Endodermal cell (in vitro differentiated cells): ENCODE measurements at regions not wholly inside any gene's neighbourhood (a gene's known extent, or its start where the extent isn't known, plus 50 kb on each side); places are given as distances from the start of the nearest gene placed in this dataset.
"Not testable (repeated sequence)": the region's sequence is repeated elsewhere in the genome, so short reads cannot be mapped to it uniquely, and the experiment has no call there.

Experiments
- DNase-seq: peaks from one replicate; pipeline ENCODE4 v3.0.0-alpha.2; 2017
- H3K27ac ChIP-seq: 2 replicates; pipeline ENCODE4 v1.5.1; 2013; ENCODE audit warnings: mild to moderate bottlenecking, low read depth, low read length, moderate library complexity
- H3K27me3 ChIP-seq: 2 replicates; pipeline ENCODE4 v1.6.1; 2013; ENCODE audit warnings: mild to moderate bottlenecking, low read length, moderate library complexity; ENCODE audit not compliant: insufficient read depth, control insufficient read depth, poor library complexity, severe bottlenecking
- H3K36me3 ChIP-seq: 2 replicates; pipeline ENCODE4 v1.7.0; 2013; ENCODE audit warnings: mild to moderate bottlenecking, low read length, moderate library complexity; ENCODE audit not compliant: control insufficient read depth, insufficient read depth
- H3K4me1 ChIP-seq: one replicate; pipeline ENCODE4 v1.7.0; 2013; ENCODE audit warnings: low read length; ENCODE audit not compliant: control insufficient read depth, insufficient read depth
- H3K4me3 ChIP-seq: 2 replicates; pipeline ENCODE4 v1.5.1; 2013; ENCODE audit warnings: mild to moderate bottlenecking, low read length, moderate library complexity
- H3K9ac ChIP-seq: 2 replicates; pipeline ENCODE4 v1.6.1; 2013; ENCODE audit warnings: mild to moderate bottlenecking, low read length, moderate library complexity; ENCODE audit not compliant: poor library complexity, severe bottlenecking; ENCODE audit errors: extremely low read depth
- H3K9me3 ChIP-seq: 2 replicates; pipeline ENCODE4 v1.6.1; 2013; ENCODE audit warnings: mild to moderate bottlenecking, low read length, moderate library complexity; ENCODE audit not compliant: control insufficient read depth
- H3K27ac Mint-ChIP-seq: 2 replicates; pipeline ENCODE4 v1.8.0; 2020; ENCODE audit warnings: mixed read lengths
- H3K27me3 Mint-ChIP-seq: 2 replicates; pipeline ENCODE4 v1.8.0; 2021; ENCODE audit warnings: mild to moderate bottlenecking, mixed read lengths; ENCODE audit not compliant: insufficient read depth
- H3K36me3 Mint-ChIP-seq: 2 replicates; pipeline ENCODE4 v1.8.0; 2020; ENCODE audit warnings: low read depth, mixed read lengths
- H3K4me1 Mint-ChIP-seq: 2 replicates; pipeline ENCODE4 v1.8.0; 2020; ENCODE audit warnings: mixed read lengths
- H3K4me3 Mint-ChIP-seq: 2 replicates; pipeline ENCODE4 v1.8.0; 2020; ENCODE audit warnings: mild to moderate bottlenecking, moderate library complexity, mixed read lengths
- H3K9me3 Mint-ChIP-seq: 2 replicates; pipeline ENCODE4 v1.8.0; 2020; ENCODE audit warnings: mild to moderate bottlenecking, mixed read lengths
- WGBS, 2 experiments: methylation state at CpG; one replicate each; pipeline versions ENCODE4 v1.1.5 to v1.1.7; 2013; ENCODE audit warnings: missing lambda C conversion rate in 2 of 2, mixed read lengths in 1 of 2; ENCODE audit not compliant: insufficient coverage in 1 of 2, insufficient read length in 1 of 2; 5-methylcytosine and 5-hydroxymethylcytosine counted together
- TF ChIP-seq, protein P1 (sequence below): fragments of 200-600 bp; sonication (generic); conservative IDR thresholded peaks from 2 replicates; pipeline ENCODE4 v1.5.0; 2021; ENCODE audit warnings: antibody characterized with exemption, mild to moderate bottlenecking

DNA sequence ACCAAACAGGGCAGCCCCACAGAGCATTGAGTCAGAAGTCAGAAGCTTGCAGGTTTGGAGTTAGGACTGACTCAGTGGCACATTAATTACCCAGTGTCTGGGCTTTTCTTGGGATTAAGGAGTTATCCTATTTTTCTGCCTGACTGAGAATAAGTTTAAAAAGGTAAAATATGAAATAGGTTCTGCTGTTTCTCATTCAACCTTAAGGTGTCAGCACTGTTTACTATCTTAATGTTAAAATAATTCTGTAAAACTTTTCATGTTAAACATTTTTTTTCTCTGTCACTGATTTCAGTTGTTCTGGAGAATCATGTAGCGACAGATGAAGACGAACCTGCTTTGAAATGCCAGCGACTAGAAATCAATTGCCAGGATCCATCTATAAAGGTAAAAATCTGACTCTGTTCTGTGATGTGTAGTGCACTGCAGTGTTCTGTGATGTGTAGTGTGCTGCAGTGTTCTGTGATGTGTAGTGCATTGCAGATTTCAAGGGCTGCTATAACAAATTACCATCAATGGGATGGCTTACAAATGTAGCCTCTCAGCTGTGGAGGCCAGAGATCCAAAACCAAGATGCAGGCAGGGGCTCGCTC lies 128.0 kb downstream of the LAT start:
- H3K27me3 ChIP-seq = peaks cover 10% of the 10 kb centered on the region
- no peaks in the 10 kb centered on the region for H3K36me3 ChIP-seq
- Mint-ChIP-seq H3K27me3 (peaks cover 39% of the 10 kb centered on the region), H3K4me1 (peaks cover 21% of the 10 kb centered on the region), H3K27ac (no peak overlapping the region), H3K36me3 (no peaks in the 10 kb centered on the region), H3K9me3 (no peaks in the 10 kb centered on the region), H3K4me3 (no peak overlapping the region)
- H3K4me1 ChIP-seq = no peaks in the 10 kb centered on the region
- no peak overlapping the region for H3K27ac ChIP-seq
- no peaks in the 10 kb centered on the region for H3K9me3 ChIP-seq
- TF ChIP-seq, protein P1, sequence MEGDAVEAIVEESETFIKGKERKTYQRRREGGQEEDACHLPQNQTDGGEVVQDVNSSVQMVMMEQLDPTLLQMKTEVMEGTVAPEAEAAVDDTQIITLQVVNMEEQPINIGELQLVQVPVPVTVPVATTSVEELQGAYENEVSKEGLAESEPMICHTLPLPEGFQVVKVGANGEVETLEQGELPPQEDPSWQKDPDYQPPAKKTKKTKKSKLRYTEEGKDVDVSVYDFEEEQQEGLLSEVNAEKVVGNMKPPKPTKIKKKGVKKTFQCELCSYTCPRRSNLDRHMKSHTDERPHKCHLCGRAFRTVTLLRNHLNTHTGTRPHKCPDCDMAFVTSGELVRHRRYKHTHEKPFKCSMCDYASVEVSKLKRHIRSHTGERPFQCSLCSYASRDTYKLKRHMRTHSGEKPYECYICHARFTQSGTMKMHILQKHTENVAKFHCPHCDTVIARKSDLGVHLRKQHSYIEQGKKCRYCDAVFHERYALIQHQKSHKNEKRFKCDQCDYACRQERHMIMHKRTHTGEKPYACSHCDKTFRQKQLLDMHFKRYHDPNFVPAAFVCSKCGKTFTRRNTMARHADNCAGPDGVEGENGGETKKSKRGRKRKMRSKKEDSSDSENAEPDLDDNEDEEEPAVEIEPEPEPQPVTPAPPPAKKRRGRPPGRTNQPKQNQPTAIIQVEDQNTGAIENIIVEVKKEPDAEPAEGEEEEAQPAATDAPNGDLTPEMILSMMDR = peak; percentile 23
- no peak overlapping the region for H3K9ac ChIP-seq
- H3K4me3 ChIP-seq = no peak overlapping the region
- DNase-seq = no peak
- 94% methylated on average over 4 of the region's 4 CpGs; no CpG with 5 or more reads in 1 of the 2 experiments for WGBS, 2 experiments

DNA sequence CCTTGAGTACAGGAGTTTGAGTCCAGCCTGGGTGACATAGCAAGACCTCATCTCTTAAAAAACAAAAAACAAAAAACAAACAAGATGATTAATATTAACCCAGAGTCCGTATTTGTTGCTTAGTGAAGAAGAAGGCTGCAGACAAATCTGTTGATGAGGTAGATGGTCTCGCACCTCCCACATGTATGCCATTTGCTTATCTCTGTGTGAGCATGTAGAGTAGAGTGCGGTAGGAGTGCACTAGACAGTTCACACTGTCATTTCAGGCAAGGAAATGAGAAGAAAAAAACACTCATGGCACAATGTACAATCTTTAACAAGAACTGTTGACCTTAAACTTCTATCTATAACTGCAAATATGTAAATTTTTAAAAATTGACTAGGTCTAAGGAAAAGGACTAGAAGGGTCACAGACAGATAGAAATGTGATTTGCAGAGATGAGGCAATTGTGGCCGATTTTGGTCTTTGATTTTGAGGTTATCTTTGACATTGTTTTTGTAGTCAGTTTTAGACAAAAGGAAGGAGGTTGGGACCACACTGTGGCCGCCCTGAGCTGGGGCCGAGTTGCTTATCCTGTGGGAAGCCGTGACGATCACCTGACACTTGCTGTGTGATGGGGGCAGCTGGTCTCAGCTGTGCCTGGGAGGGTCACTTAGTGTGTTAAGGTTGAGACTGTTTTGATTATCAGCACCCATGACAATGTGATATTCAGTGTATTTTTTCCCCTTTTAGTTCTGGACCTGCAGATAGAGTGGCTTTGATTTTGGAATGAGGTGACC lies 127.2 kb downstream of the LAT start:
- Mint-ChIP-seq H3K4me1 (peaks cover 23% of the 10 kb centered on the region), H3K27me3 (peaks cover 39% of the 10 kb centered on the region)
- not testable (repeated sequence) for H3K36me3 ChIP-seq, H3K27ac ChIP-seq, H3K27ac Mint-ChIP-seq, H3K4me1 ChIP-seq, H3K36me3 Mint-ChIP-seq, DNase-seq, H3K4me3 ChIP-seq, H3K9me3 ChIP-seq, H3K9me3 Mint-ChIP-seq, H3K4me3 Mint-ChIP-seq, H3K9ac ChIP-seq
- 78 to 81% methylated on average over 5 to 8 of the region's 8 CpGs for WGBS, 2 experiments
- H3K27me3 ChIP-seq = peaks cover 15% of the 10 kb centered on the region

DNA sequence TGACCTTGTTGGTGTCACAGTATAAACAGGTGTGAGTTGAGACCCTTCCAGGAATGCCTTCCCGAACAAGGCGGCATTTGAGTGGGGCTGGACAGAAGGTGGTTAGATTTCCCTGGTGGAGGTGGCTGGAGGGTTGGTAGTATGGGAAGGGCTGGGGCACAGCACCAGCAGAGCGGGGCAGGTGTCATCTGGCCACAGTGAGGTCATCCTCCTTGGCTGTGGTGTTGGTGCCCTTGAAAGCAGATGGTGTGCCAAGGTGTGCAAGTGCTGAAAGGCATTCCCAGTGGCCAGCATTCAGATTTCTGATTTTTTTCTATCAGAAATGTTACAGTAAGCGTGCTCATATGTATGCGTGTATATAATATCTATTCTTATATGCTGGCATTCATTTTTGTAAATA lies 126.6 kb downstream of the LAT start:
- H3K4me1 Mint-ChIP-seq = peaks cover 23% of the 10 kb centered on the region
- no peak overlapping the region for H3K4me3 Mint-ChIP-seq
- Histone ChIP-seq H3K27ac (no peak overlapping the region), H3K4me1 (no peaks in the 10 kb centered on the region), H3K9ac (no peak overlapping the region), H3K27me3 (peaks cover 15% of the 10 kb centered on the region), H3K4me3 (no peak overlapping the region), H3K36me3 (no peaks in the 10 kb centered on the region), H3K9me3 (no peaks in the 10 kb centered on the region)
- H3K27ac Mint-ChIP-seq = no peak overlapping the region
- H3K27me3 Mint-ChIP-seq = peaks cover 39% of the 10 kb centered on the region
- H3K36me3 Mint-ChIP-seq = no peaks in the 10 kb centered on the region
- no peaks in the 10 kb centered on the region for H3K9me3 Mint-ChIP-seq
- DNase-seq = no peak
- TF ChIP-seq, protein P1 = no peak
- WGBS, 2 experiments = 83 to 97% methylated on average over 1 to 3 of the region's 5 CpGs

DNA sequence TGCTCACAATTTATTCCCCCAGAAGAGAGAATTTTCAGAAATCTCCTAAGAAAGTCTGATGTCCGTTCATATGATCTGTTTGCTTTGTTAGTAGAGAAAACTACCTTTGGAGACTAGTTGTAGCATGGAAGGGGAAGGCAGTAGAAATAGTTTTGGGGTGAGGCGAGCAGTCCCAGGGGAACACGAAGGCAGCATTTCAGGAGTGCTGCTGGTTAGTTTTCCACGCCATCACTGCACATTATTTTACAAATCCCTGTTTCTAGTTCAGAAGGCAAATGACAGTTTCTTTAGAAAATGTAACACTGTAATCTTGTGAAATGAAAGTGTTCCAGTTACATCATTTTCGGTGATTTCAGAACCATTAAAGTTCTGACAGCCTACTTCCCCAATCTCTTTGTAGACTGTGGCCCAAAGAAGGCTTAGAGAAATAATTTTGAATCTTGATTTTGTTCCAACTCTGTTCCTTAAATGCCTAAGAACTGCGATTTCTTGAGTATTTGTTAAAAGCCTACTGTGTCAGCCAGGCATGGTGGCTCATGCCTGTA lies 123.8 kb downstream of the LAT start:
- H3K9me3 Mint-ChIP-seq = not testable (repeated sequence)

More for the DNA sequence above, 123.8 kb downstream of the LAT start:
- not testable (repeated sequence) for H3K4me3 Mint-ChIP-seq, H3K4me1 Mint-ChIP-seq, DNase-seq, H3K27ac ChIP-seq, H3K4me1 ChIP-seq, H3K9ac ChIP-seq, H3K36me3 ChIP-seq, H3K27ac Mint-ChIP-seq, H3K9me3 ChIP-seq, H3K36me3 Mint-ChIP-seq, H3K4me3 ChIP-seq
- H3K27me3 Mint-ChIP-seq = peaks cover 26% of the 10 kb centered on the region
- peaks cover 15% of the 10 kb centered on the region for H3K27me3 ChIP-seq
- 100% methylated on average over 1 of the region's 6 CpGs; no CpG with 5 or more reads in 1 of the 2 experiments for WGBS, 2 experiments
